HEK293 (cell line): ENCODE measurements at regions not wholly inside any gene's neighbourhood (a gene's known extent, or its start where the extent isn't known, plus 50 kb on each side); places are given as distances from the start of the nearest gene placed in this dataset.

Experiments used
- CTCF ChIA-PET: fragments of 350-600 bp; formaldehyde crosslinking; extraction: SDS; loops from one replicate; lab custom pipeline; 2021; ENCODE audit warnings: antibody characterized with exemption; lab: Yijun Ruan, JAX
- POLR2A ChIA-PET: fragments of 300-600 bp; formaldehyde crosslinking; extraction: SDS; loops from one replicate; lab custom pipeline; 2020; ENCODE audit warnings: antibody characterized with exemption, inconsistent platforms; lab: Yijun Ruan, JAX
- H3K27ac ChIP-seq: fragments of 200-500 bp; sonication (Bioruptor generic); 2 replicates; pipeline ENCODE4 v1.5.1; 2014; ENCODE audit warnings: low read depth, low read length, control low read depth, inconsistent platforms; ENCODE audit errors: extremely low read depth
- H3K36me3 ChIP-seq, 2 experiments: fragments of 200-500 bp in 1 of 2; sonication (Bioruptor generic) in 1 of 2; 1 replicate in 1 of 2; 2 replicates in 1 of 2; pipeline ENCODE4 v1.5.1; 2014 to 2017; ENCODE audit warnings: inconsistent platforms in 2 of 2, low read length in 2 of 2; ENCODE audit not compliant: control insufficient read depth in 2 of 2, insufficient read depth in 1 of 2
- H3K4me1 ChIP-seq: fragments of 200-500 bp; sonication (Bioruptor generic); 2 replicates; pipeline ENCODE4 v1.5.1; 2014; ENCODE audit warnings: mild to moderate bottlenecking, low read length, inconsistent platforms; ENCODE audit not compliant: control insufficient read depth, insufficient read depth
- H3K4me3 ChIP-seq: 2 replicates; pipeline ENCODE4 v1.5.1; 2011; ENCODE audit warnings: low read depth, mild to moderate bottlenecking, control low read depth, low read length, moderate library complexity
- H3K9me3 ChIP-seq: fragments of 200-500 bp; sonication (Bioruptor generic); 2 replicates; pipeline ENCODE4 v1.5.1; 2014; ENCODE audit warnings: low read depth, low read length, inconsistent platforms; ENCODE audit not compliant: control insufficient read depth, insufficient read depth
- AEBP2 ChIP-seq: fragments of 450-650 bp; formaldehyde crosslinking; IDR thresholded peaks from 2 replicates; pipeline ENCODE4 v1.5.1; 2016; ENCODE audit warnings: missing biosample characterization, missing genetic modification characterization, borderline replicate concordance
- ATF2 ChIP-seq: fragments of 450-650 bp; formaldehyde crosslinking; IDR thresholded peaks from 2 replicates; pipeline ENCODE4 v1.5.1; 2016; ENCODE audit warnings: missing biosample characterization, missing genetic modification characterization, low read depth
- ELK4 ChIP-seq: IDR thresholded peaks from 2 replicates; pipeline ENCODE4 v1.6.1; 2011; ENCODE audit warnings: mild to moderate bottlenecking, low read depth, low read length, borderline replicate concordance
- HOXD13 ChIP-seq: sonication (generic); formaldehyde crosslinking; IDR thresholded peaks from 2 replicates; pipeline ENCODE4 v1.8.0; 2022; ENCODE audit warnings: missing genetic modification reagents, borderline replicate concordance
- MEIS1 ChIP-seq: sonication (generic); formaldehyde crosslinking; IDR thresholded peaks from 2 replicates; pipeline ENCODE4 v1.8.1; 2022; ENCODE audit warnings: missing genetic modification reagents, mild to moderate bottlenecking, borderline replicate concordance
- SP2 ChIP-seq: fragments of 450-650 bp; formaldehyde crosslinking; IDR thresholded peaks from 2 replicates; pipeline ENCODE4 v1.5.1; 2016; ENCODE audit warnings: missing biosample characterization, missing genetic modification characterization
- WT1 ChIP-seq: fragments of 450-650 bp; formaldehyde crosslinking; IDR thresholded peaks from 2 replicates; pipeline ENCODE4 v1.5.1; 2016; ENCODE audit warnings: missing biosample characterization, missing genetic modification characterization
- ZBTB21 ChIP-seq: fragments of 450-650 bp; formaldehyde crosslinking; IDR thresholded peaks from 2 replicates; pipeline ENCODE4 v1.5.1; 2017; ENCODE audit warnings: missing biosample characterization, missing genetic modification characterization
- ZNF10 ChIP-seq: fragments of 450-650 bp; formaldehyde crosslinking; IDR thresholded peaks from 2 replicates; pipeline ENCODE4 v1.5.1; 2017; ENCODE audit warnings: missing biosample characterization, missing genetic modification characterization
- ZNF138 ChIP-seq: fragments of 450-650 bp; formaldehyde crosslinking; IDR thresholded peaks from 2 replicates; pipeline ENCODE4 v1.5.1; 2016; ENCODE audit warnings: missing biosample characterization, missing genetic modification characterization, borderline replicate concordance
- ZNF169 ChIP-seq: fragments of 450-650 bp; formaldehyde crosslinking; IDR thresholded peaks from 2 replicates; pipeline ENCODE4 v1.5.1; 2016; ENCODE audit warnings: missing biosample characterization, missing genetic modification characterization
- ZNF214 ChIP-seq: fragments of 450-650 bp; formaldehyde crosslinking; IDR thresholded peaks from 2 replicates; pipeline ENCODE4 v1.5.1; 2017; ENCODE audit warnings: missing biosample characterization, mild to moderate bottlenecking, missing genetic modification characterization, borderline replicate concordance
- ZNF292 ChIP-seq: fragments of 450-650 bp; formaldehyde crosslinking; IDR thresholded peaks from 2 replicates; pipeline ENCODE4 v1.5.1; 2016; ENCODE audit warnings: low read depth, missing biosample characterization, missing genetic modification characterization, borderline replicate concordance
- ZNF354C ChIP-seq: fragments of 450-650 bp; formaldehyde crosslinking; IDR thresholded peaks from 2 replicates; pipeline ENCODE4 v1.5.1; 2016; ENCODE audit warnings: missing biosample characterization, missing genetic modification characterization, low read depth, borderline replicate concordance
- ZNF48 ChIP-seq: fragments of 450-650 bp; formaldehyde crosslinking; IDR thresholded peaks from 2 replicates; pipeline ENCODE4 v1.5.1; 2016; ENCODE audit warnings: missing biosample characterization, missing genetic modification characterization
- ZNF501 ChIP-seq: fragments of 450-650 bp; formaldehyde crosslinking; IDR thresholded peaks from 2 replicates; pipeline ENCODE4 v1.5.1; 2016; ENCODE audit warnings: missing biosample characterization, missing genetic modification characterization
- ZNF549 ChIP-seq: fragments of 450-650 bp; IDR thresholded peaks from 2 replicates; pipeline ENCODE4 v1.5.1; 2018; ENCODE audit warnings: missing biosample characterization, missing genetic modification characterization, mild to moderate bottlenecking, inconsistent platforms, moderate library complexity
- ZNF571 ChIP-seq: fragments of 450-650 bp; formaldehyde crosslinking; IDR thresholded peaks from 2 replicates; pipeline ENCODE4 v1.5.0; 2017; ENCODE audit warnings: missing biosample characterization, missing genetic modification characterization
- ZNF624 ChIP-seq: fragments of 450-650 bp; formaldehyde crosslinking; IDR thresholded peaks from 2 replicates; pipeline ENCODE4 v1.5.1; 2017; ENCODE audit warnings: missing biosample characterization, missing genetic modification characterization
- ZNF664 ChIP-seq: fragments of 450-650 bp; formaldehyde crosslinking; IDR thresholded peaks from 2 replicates; pipeline ENCODE4 v1.5.1; 2016; ENCODE audit warnings: missing biosample characterization, missing genetic modification characterization
- ZNF747 ChIP-seq: fragments of 450-650 bp; formaldehyde crosslinking; IDR thresholded peaks from 2 replicates; pipeline ENCODE4 v1.5.1; 2016; ENCODE audit warnings: missing biosample characterization, missing genetic modification characterization
- ZNF785 ChIP-seq: fragments of 450-650 bp; formaldehyde crosslinking; IDR thresholded peaks from 2 replicates; pipeline ENCODE4 v1.5.1; 2016; ENCODE audit warnings: missing biosample characterization, missing genetic modification characterization
- ZNF843 ChIP-seq: fragments of 450-650 bp; formaldehyde crosslinking; IDR thresholded peaks from 2 replicates; pipeline ENCODE4 v1.5.1; 2016; ENCODE audit warnings: missing biosample characterization, missing genetic modification characterization
- TF ChIP-seq, protein P1 (sequence below): fragments of 450-650 bp; formaldehyde crosslinking; IDR thresholded peaks from 2 replicates; pipeline ENCODE4 v1.5.1; 2016; ENCODE audit warnings: missing biosample characterization, missing genetic modification characterization
- TF ChIP-seq, protein P2 (sequence below): fragments of 450-650 bp; formaldehyde crosslinking; IDR thresholded peaks from 2 replicates; pipeline ENCODE4 v1.5.1; 2016; ENCODE audit warnings: missing biosample characterization, missing genetic modification characterization
- TF ChIP-seq, protein P3 (sequence below): fragments of 450-650 bp; formaldehyde crosslinking; IDR thresholded peaks from 2 replicates; pipeline ENCODE4 v1.5.1; 2016; ENCODE audit warnings: missing biosample characterization, missing genetic modification characterization
- TF ChIP-seq, protein P4 (sequence below): fragments of 450-650 bp; formaldehyde crosslinking; IDR thresholded peaks from 2 replicates; pipeline ENCODE4 v1.5.1; 2016; ENCODE audit warnings: missing biosample characterization, missing genetic modification characterization

- Histone ChIP-seq H3K9me3 (no peaks in the 10 kb centered on the region), H3K27ac (no peak overlapping the region), H3K4me1 (no peaks in the 10 kb centered on the region), H3K36me3 (no peaks in the 10 kb centered on the region), H3K4me3 (no peak overlapping the region)
- ChIA-PET POLR2A (no interaction called here), CTCF (interaction anchor here (0.6 kb wide), 1 partner anchor 105 kb away, joined by 3 read pairs; no protein-coding TSS in a partner anchor)
- TF ChIP-seq ZNF214 (tag by site-specific recombination), result no peak
- no peak for TF ChIP-seq AEBP2 (tag by site-specific recombination)
- TF ChIP-seq ZNF843 (tag by site-specific recombination), result no peak
- TF ChIP-seq ELK4, result no peak
- no peak for TF ChIP-seq WT1
- TF ChIP-seq SP2, result no peak
- TF ChIP-seq ZNF624 (tag by site-specific recombination), result no peak
- TF ChIP-seq ZNF48 (tag by site-specific recombination), result no peak
- TF ChIP-seq MEIS1, result no peak
- TF ChIP-seq, protein P1, sequence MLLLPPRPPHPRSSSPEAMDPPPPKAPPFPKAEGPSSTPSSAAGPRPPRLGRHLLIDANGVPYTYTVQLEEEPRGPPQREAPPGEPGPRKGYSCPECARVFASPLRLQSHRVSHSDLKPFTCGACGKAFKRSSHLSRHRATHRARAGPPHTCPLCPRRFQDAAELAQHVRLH (tag by site-specific recombination), result no peak
Measured at GRCh38 chr6:94089941-94090340, 670.6 kb upstream of the EPHA7 start.

DNA sequence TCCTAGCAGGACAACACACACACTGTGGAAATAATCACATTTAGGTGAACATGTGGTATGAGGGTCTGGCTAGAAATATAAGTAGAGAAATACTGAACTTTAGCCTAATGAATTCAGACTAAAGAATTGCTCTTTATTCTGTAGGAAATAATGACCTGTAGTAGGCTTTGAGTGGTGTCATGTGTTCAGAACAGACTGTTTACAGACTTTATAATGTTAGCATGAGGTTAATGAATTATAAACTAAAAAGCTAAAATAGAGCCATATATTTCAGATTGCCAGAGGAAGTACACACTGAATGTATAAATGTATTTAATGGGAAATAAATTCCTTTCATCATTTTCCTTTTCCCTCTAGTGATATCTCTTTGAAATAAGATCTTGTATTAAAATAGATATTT is 669.5 kb upstream of the EPHA7 start:
- H3K9me3 ChIP-seq, result no peaks in the 10 kb centered on the region
- no peaks in the 10 kb centered on the region for H3K4me1 ChIP-seq
- no peaks in the 10 kb centered on the region for H3K36me3 ChIP-seq
- ChIA-PET CTCF (no interaction called here), POLR2A (no interaction called here)
- H3K4me3 ChIP-seq, result no peak overlapping the region
- no peak overlapping the region for H3K27ac ChIP-seq
- TF ChIP-seq ZBTB21 (tag by site-specific recombination) (no peak), ZNF354C (tag by site-specific recombination) (no peak), ZNF571 (tag by site-specific recombination) (no peak), ZNF10 (tag by site-specific recombination) (no peak), ATF2 (no peak), ZNF785 (no peak), ZNF747 (no peak), SP2 (no peak), ZNF138 (tag by site-specific recombination) (no peak), ZNF664 (no peak), ZNF292 (no peak), ZNF549 (tag by site-specific recombination) (no peak), HOXD13 (CRISPR knock-in tag) (no peak), ZNF501 (no peak), ZNF169 (no peak)
- TF ChIP-seq, protein P2, sequence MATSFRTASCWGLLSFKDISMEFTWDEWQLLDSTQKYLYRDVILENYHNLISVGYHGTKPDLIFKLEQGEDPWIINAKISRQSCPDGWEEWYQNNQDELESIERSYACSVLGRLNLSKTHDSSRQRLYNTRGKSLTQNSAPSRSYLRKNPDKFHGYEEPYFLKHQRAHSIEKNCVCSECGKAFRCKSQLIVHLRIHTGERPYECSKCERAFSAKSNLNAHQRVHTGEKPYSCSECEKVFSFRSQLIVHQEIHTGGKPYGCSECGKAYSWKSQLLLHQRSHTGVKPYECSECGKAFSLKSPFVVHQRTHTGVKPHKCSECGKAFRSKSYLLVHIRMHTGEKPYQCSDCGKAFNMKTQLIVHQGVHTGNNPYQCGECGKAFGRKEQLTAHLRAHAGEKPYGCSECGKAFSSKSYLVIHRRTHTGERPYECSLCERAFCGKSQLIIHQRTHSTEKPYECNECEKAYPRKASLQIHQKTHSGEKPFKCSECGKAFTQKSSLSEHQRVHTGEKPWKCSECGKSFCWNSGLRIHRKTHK (tag by site-specific recombination), result no peak
- TF ChIP-seq, protein P3, sequence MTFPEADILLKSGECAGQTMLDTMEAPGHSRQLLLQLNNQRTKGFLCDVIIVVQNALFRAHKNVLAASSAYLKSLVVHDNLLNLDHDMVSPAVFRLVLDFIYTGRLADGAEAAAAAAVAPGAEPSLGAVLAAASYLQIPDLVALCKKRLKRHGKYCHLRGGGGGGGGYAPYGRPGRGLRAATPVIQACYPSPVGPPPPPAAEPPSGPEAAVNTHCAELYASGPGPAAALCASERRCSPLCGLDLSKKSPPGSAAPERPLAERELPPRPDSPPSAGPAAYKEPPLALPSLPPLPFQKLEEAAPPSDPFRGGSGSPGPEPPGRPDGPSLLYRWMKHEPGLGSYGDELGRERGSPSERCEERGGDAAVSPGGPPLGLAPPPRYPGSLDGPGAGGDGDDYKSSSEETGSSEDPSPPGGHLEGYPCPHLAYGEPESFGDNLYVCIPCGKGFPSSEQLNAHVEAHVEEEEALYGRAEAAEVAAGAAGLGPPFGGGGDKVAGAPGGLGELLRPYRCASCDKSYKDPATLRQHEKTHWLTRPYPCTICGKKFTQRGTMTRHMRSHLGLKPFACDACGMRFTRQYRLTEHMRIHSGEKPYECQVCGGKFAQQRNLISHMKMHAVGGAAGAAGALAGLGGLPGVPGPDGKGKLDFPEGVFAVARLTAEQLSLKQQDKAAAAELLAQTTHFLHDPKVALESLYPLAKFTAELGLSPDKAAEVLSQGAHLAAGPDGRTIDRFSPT (tag by site-specific recombination), result no peak
- TF ChIP-seq, protein P4, sequence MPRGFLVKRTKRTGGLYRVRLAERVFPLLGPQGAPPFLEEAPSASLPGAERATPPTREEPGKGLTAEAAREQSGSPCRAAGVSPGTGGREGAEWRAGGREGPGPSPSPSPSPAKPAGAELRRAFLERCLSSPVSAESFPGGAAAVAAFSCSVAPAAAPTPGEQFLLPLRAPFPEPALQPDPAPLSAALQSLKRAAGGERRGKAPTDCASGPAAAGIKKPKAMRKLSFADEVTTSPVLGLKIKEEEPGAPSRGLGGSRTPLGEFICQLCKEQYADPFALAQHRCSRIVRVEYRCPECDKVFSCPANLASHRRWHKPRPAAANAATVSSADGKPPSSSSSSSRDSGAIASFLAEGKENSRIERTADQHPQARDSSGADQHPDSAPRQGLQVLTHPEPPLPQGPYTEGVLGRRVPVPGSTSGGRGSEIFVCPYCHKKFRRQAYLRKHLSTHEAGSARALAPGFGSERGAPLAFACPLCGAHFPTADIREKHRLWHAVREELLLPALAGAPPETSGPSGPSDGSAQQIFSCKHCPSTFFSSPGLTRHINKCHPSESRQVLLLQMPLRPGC (tag by site-specific recombination), result no peak
